ENCODE measurements at regions not wholly inside any gene's neighbourhood (a gene's known extent, or its start where the extent isn't known, plus 50 kb on each side); places are given as distances from the start of the nearest gene placed in this dataset.

DNA sequence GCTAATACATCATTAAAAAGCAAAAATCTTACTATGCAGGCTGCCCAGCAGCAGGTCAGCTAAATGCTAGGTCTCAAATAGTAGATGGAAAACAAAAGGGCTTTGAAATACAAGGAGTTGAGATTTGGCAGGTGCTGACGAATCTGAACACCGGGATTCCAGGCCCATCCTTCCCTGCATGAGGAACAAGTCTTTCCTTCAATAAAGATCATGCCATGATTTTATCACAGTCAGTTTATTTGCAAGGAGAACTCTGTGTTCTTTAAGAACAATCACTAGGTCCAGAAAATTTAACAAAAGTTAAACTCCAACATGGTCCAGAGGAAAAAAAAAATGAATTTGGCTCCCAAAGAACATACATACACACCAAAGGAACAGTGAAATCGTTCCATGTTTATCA lies 551.4 kb downstream of the SLITRK6 start:
- H3K4me3 ChIP-seq, result no peak overlapping the region
- H2AFZ ChIP-seq (ENCODE audit: control insufficient read depth, low read depth, low read length), result no peak overlapping the region
- ATAC-seq (no peak), DNase-seq (ENCODE audit: low read depth, low spot score) (no peak), FAIRE-seq (no peak)
- RAD21 ChIA-PET (ENCODE audit: unreplicated experiment), result no interaction called here
- no peak for TF ChIP-seq ZNF384 (IDR thresholded peaks at IDR 0.05; ENCODE audit: borderline replicate concordance, low read depth, low read length)
- TF ChIP-seq CREB1 (IDR thresholded peaks at IDR 0.05; ENCODE audit: low read depth), result no peak
- TF ChIP-seq YBX1 (IDR thresholded peaks at IDR 0.05), result no peak
- no peak for TF ChIP-seq RFX5 (IDR thresholded peaks at IDR 0.05; ENCODE audit: low read depth, low read length)
- no peak for TF ChIP-seq RCOR1 (conservative IDR thresholded peaks at IDR 0.05; ENCODE audit: low read depth, low read length)
- TF ChIP-seq CHD2 (IDR thresholded peaks at IDR 0.05; ENCODE audit: borderline replicate concordance, low read depth, low read length), result no peak
- TF ChIP-seq MXI1 (IDR thresholded peaks at IDR 0.05; ENCODE audit: low read depth, low read length), result no peak
- no peak for TF ChIP-seq ZBTB11 (CRISPR knock-in tag; IDR thresholded peaks at IDR 0.05)
- H3K36me3 ChIP-seq (ENCODE audit: control insufficient read depth in 2 of 2, insufficient read depth in 2 of 2, low read length in 1 of 2), result no peaks in the 10 kb centered on the region
- CTCF ChIA-PET, result no interaction called here
- in situ Hi-C loops (cut with MboI), result no loop called here
- no peak overlapping the region for H3K27ac ChIP-seq (ENCODE audit: control insufficient read depth, insufficient read depth)
- 23% methylated on average over 3 of the region's 3 CpGs for WGBS (ENCODE audit: insufficient coverage, insufficient replicate concordance, low lambda C conversion rate, missing lambda C conversion rate)
- BruUV-seq (replicated peaks), result no TSS peak
- no peaks in the 10 kb centered on the region for H3K79me2 ChIP-seq (ENCODE audit: control insufficient read depth, insufficient read depth, low read length)
- POLR2A ChIA-PET, result no interaction called here
- H3K9me3 ChIP-seq (replicated peaks; ENCODE audit: control insufficient read depth, insufficient read depth, low read length), result no peaks in the 10 kb centered on the region
- intact Hi-C loops (cut with micrococcal nuclease; ENCODE audit: unreplicated experiment), result no loop called here
- no peaks in the 10 kb centered on the region for H3K27me3 ChIP-seq (replicated peaks in 1 of 2; ENCODE audit: control insufficient read depth in 2 of 2, insufficient read depth in 2 of 2, low read length in 1 of 2)
- H3K4me1 ChIP-seq (ENCODE audit: control insufficient read depth, insufficient read depth, low read length), result no peaks in the 10 kb centered on the region
- H4K20me1 ChIP-seq (ENCODE audit: control insufficient read depth, insufficient read depth), result no peaks in the 10 kb centered on the region
- no peak overlapping the region for H3K4me2 ChIP-seq (ENCODE audit: control insufficient read depth, insufficient read depth)
- SMC1A ChIA-PET (ENCODE audit: uncharacterized antibody, unreplicated experiment), result no interaction called here
- H3K9ac ChIP-seq (ENCODE audit: control insufficient read depth, insufficient read depth, low read length), result no peak overlapping the region
